GM12878 (cell line): ENCODE measurements at regions not wholly inside any gene's neighbourhood (a gene's known extent, or its start where the extent isn't known, plus 50 kb on each side); places are given as distances from the start of the nearest gene placed in this dataset.

Experiments used
- ATAC-seq: fragments of 200-7000 bp; cut with Tn5 transposase; 3 replicates; pipeline ENCODE4 v1.9.1; 2020; ENCODE audit warnings: mild to moderate bottlenecking, moderate library complexity
- BruUV-seq: library from RNA; stranded (reverse); fragments of 400-500 nt; replicated peaks from 2 replicates; lab custom pipeline; 2021; lab: Mats Ljungman, UMichigan
- CTCF ChIA-PET: fragments of 300-600 bp; sonication (Branson Sonifier 250); formaldehyde crosslinking; extraction: SDS; loops from one replicate; lab custom pipeline; 2021; ENCODE audit warnings: inconsistent platforms; lab: Yijun Ruan, JAX
- POLR2A ChIA-PET: fragments of 350-600 bp; formaldehyde crosslinking; extraction: SDS; loops from one replicate; lab custom pipeline; 2021; ENCODE audit warnings: inconsistent platforms; lab: Charles Lee
- RAD21 ChIA-PET: fragments of 300-600 bp; sonication (Branson Sonifier 250); formaldehyde crosslinking; loops from one replicate; lab custom pipeline; 2023; ENCODE audit warnings: antibody characterized with exemption; ENCODE audit not compliant: unreplicated experiment; lab: Charles Lee
- SMC1A ChIA-PET: fragments of 300-600 bp; sonication (Branson Sonifier 250); formaldehyde crosslinking; loops from one replicate; lab custom pipeline; 2023; ENCODE audit not compliant: unreplicated experiment, uncharacterized antibody; lab: Charles Lee
- DNase-seq: peaks from one replicate; pipeline ENCODE4 v3.0.0-alpha.2; 2011; ENCODE audit warnings: low read depth, low spot score
- FAIRE-seq: peaks from 3 replicates; lab custom pipeline; 2011; peaks lifted over from hg19 to GRCh38; lab: Jason Lieb, UNC
- H2AFZ ChIP-seq: 2 replicates; pipeline ENCODE4 v1.6.0; 2011; ENCODE audit warnings: low read depth, low read length, control low read depth; ENCODE audit not compliant: control insufficient read depth
- H3K27ac ChIP-seq: 2 replicates; pipeline ENCODE4 v1.5.1; 2011; ENCODE audit warnings: control low read depth; ENCODE audit not compliant: control insufficient read depth, insufficient read depth
- H3K27me3 ChIP-seq, 2 experiments: replicated peaks in 1 of 2; 2 replicates each; pipeline versions ENCODE4 v1.6.0 to v1.6.1; 2011; ENCODE audit warnings: low read length in 1 of 2; ENCODE audit not compliant: control insufficient read depth in 2 of 2, insufficient read depth in 2 of 2
- H3K36me3 ChIP-seq, 2 experiments: 2 replicates each; pipeline ENCODE4 v1.5.1; 2011; ENCODE audit warnings: low read length in 1 of 2; ENCODE audit not compliant: control insufficient read depth in 2 of 2, insufficient read depth in 2 of 2
- H3K4me1 ChIP-seq: 2 replicates; pipeline ENCODE4 v1.6.1; 2011; ENCODE audit warnings: mild to moderate bottlenecking, low read length, moderate library complexity, mixed read lengths; ENCODE audit not compliant: control insufficient read depth, insufficient read depth
- H3K4me2 ChIP-seq: 2 replicates; pipeline ENCODE4 v1.6.0; 2011; ENCODE audit warnings: control low read depth; ENCODE audit not compliant: control insufficient read depth, insufficient read depth
- H3K4me3 ChIP-seq: fragments of 200-600 bp; sonication (generic); 2 replicates; pipeline ENCODE4 v1.5.1; 2016
- H3K79me2 ChIP-seq: 2 replicates; pipeline ENCODE4 v1.6.0; 2011; ENCODE audit warnings: low read length; ENCODE audit not compliant: control insufficient read depth, insufficient read depth
- H3K9ac ChIP-seq: 2 replicates; pipeline ENCODE4 v1.8.0; 2011; ENCODE audit warnings: low read length, control low read depth, mixed read lengths; ENCODE audit not compliant: control insufficient read depth, insufficient read depth
- H3K9me3 ChIP-seq: replicated peaks from 3 replicates; pipeline ENCODE4 v1.5.1; 2011; ENCODE audit warnings: mild to moderate bottlenecking, low read length; ENCODE audit not compliant: control insufficient read depth, insufficient read depth
- H4K20me1 ChIP-seq: 2 replicates; pipeline ENCODE4 v1.6.0; 2011; ENCODE audit not compliant: control insufficient read depth, insufficient read depth
- ATF3 ChIP-seq: IDR thresholded peaks from 2 replicates; pipeline ENCODE4 v1.6.1; 2011; ENCODE audit warnings: low read depth, mild to moderate bottlenecking, low read length, moderate library complexity, borderline replicate concordance; ENCODE audit errors: extremely low read depth
- CBX5 ChIP-seq: sonication (generic); IDR thresholded peaks from 2 replicates; pipeline ENCODE4 v1.6.1; 2016; ENCODE audit warnings: low read depth, moderate library complexity, mild to moderate bottlenecking, inconsistent platforms
- CHD1 ChIP-seq: IDR thresholded peaks from 2 replicates; pipeline ENCODE4 v1.6.1; 2012; ENCODE audit warnings: low read depth, low read length, improper control_type of control experiment
- HDAC6 ChIP-seq: fragments of 200-600 bp; sonication (generic); IDR thresholded peaks from one replicate; pipeline ENCODE4 v1.8.0; 2017; ENCODE audit warnings: antibody characterized with exemption; ENCODE audit not compliant: unreplicated experiment
- NFYB ChIP-seq: IDR thresholded peaks from 2 replicates; pipeline ENCODE4 v1.6.1; 2011; ENCODE audit warnings: low read depth, mild to moderate bottlenecking, low read length, improper control_type of control experiment, moderate library complexity; ENCODE audit not compliant: insufficient read depth
- NR2C1 ChIP-seq: fragments of 450-650 bp; IDR thresholded peaks from 2 replicates; pipeline ENCODE4 v1.6.1; 2017; ENCODE audit warnings: antibody characterized with exemption, mild to moderate bottlenecking, moderate library complexity
- NRF1 ChIP-seq: conservative IDR thresholded peaks from 2 replicates; pipeline ENCODE4 v1.6.1; 2011; ENCODE audit warnings: mild to moderate bottlenecking, low read depth, low read length, improper control_type of control experiment
- SIN3A ChIP-seq: IDR thresholded peaks from 2 replicates; pipeline ENCODE4 v1.6.1; 2012; ENCODE audit warnings: low read depth, low read length, improper control_type of control experiment
- SREBF2 ChIP-seq: IDR thresholded peaks from 2 replicates; pipeline ENCODE4 v1.6.1; 2012; ENCODE audit warnings: mild to moderate bottlenecking, low read length
- STAT3 ChIP-seq: IDR thresholded peaks from 2 replicates; pipeline ENCODE4 v1.6.1; 2011; ENCODE audit warnings: low read depth, low read length, improper control_type of control experiment
- TAF1 ChIP-seq: IDR thresholded peaks from 2 replicates; pipeline ENCODE4 v1.6.1; 2011; ENCODE audit warnings: mild to moderate bottlenecking, low read depth, low read length, borderline replicate concordance
- TARDBP ChIP-seq: IDR thresholded peaks from 2 replicates; pipeline ENCODE4 v1.6.1; 2016; ENCODE audit warnings: borderline replicate concordance
- ZNF217 ChIP-seq: fragments of 450-650 bp; IDR thresholded peaks from 2 replicates; pipeline ENCODE4 v1.6.1; 2017; ENCODE audit warnings: antibody characterized with exemption, mild to moderate bottlenecking
- ZNF592 ChIP-seq: fragments of 450-650 bp; IDR thresholded peaks from 2 replicates; pipeline ENCODE4 v1.6.1; 2017; ENCODE audit warnings: mild to moderate bottlenecking, moderate library complexity
- WGBS: methylation state at CpG from one replicate; pipeline ENCODE4 v1.1.6; 2016; ENCODE audit warnings: low lambda C conversion rate; ENCODE audit not compliant: insufficient replicate concordance, insufficient coverage; ENCODE audit errors: missing lambda C conversion rate; 5-methylcytosine and 5-hydroxymethylcytosine counted together
- in situ Hi-C: fragments of 300-500 bp; cut with MboI; formaldehyde crosslinking; loops from 9 replicates; pipeline ENCODE4 v1.14.3; 2018; ENCODE audit warnings: mixed read lengths
- intact Hi-C: fragments of 100-400 bp; cut with micrococcal nuclease; formaldehyde crosslinking; loops from one replicate; pipeline ENCODE4 v1.14.2; 2022; ENCODE audit not compliant: unreplicated experiment

GRCh38 chr9:87100001-87100400, 152.7 kb upstream of the GAS1 start (continued):
- no peak for TF ChIP-seq ZNF592
- TF ChIP-seq SREBF2: no peak
- TF ChIP-seq HDAC6: no peak
- no peak for TF ChIP-seq STAT3
- no peak for TF ChIP-seq CHD1
- TF ChIP-seq, all 136 proteins: peak for 0

- RAD21 ChIA-PET: interaction anchor here (0.6 kb wide), 1 partner anchor 80 kb away, joined by 3 read pairs; no protein-coding TSS in a partner anchor
- BruUV-seq: no TSS peak
- no peak overlapping the region for H2AFZ ChIP-seq
- no peaks in the 10 kb centered on the region for H3K36me3 ChIP-seq
- no peak overlapping the region for H3K4me3 ChIP-seq
- no peak for TF ChIP-seq SIN3A
- no peak for TF ChIP-seq TAF1
- no peak for TF ChIP-seq CBX5
- TF ChIP-seq ATF3: no peak
- no peak for TF ChIP-seq NFYB
- no peak for TF ChIP-seq NRF1
- no peak for TF ChIP-seq TARDBP
- no peak for TF ChIP-seq NR2C1
- TF ChIP-seq ZNF217: no peak
- WGBS: 28% methylated on average over 4 of the region's 4 CpGs
- SMC1A ChIA-PET: no interaction called here
- H3K4me2 ChIP-seq: no peak overlapping the region
- intact Hi-C loops (loop anchor here (10.0 kb wide), 1 partner anchor 617 kb away; no protein-coding TSS in a partner anchor), in situ Hi-C loops (no loop called here)
- H3K27me3 ChIP-seq: peaks cover 0 to 3% of the 10 kb centered on the region in 2 experiments; a peak in 2 of 4 replicates
- no peaks in the 10 kb centered on the region for H3K4me1 ChIP-seq
- H3K27ac ChIP-seq: no peak overlapping the region
- H3K79me2 ChIP-seq: no peaks in the 10 kb centered on the region
- DNase-seq (no peak), FAIRE-seq (no peak), ATAC-seq (no peak)
- CTCF ChIA-PET: no interaction called here
- no peak overlapping the region for H3K9ac ChIP-seq
- H3K9me3 ChIP-seq: no peaks in the 10 kb centered on the region
- POLR2A ChIA-PET: no interaction called here
- no peaks in the 10 kb centered on the region for H4K20me1 ChIP-seq
Observed at GRCh38 chr9:87102126-87102525, 154.8 kb upstream of the GAS1 start.
